ENCODE measurements at regions not wholly inside any gene's neighbourhood (a gene's known extent, or its start where the extent isn't known, plus 50 kb on each side); places are given as distances from the start of the nearest gene placed in this dataset.

- Mint-ChIP-seq H3K27me3 (ENCODE audit: low read depth) (peaks cover 68% of the 10 kb centered on the region), H3K9me3 (peaks cover 18% of the 10 kb centered on the region), H3K4me3 (no peak overlapping the region), H3K4me1 (peaks cover 11% of the 10 kb centered on the region), H3K36me3 (no peaks in the 10 kb centered on the region), H3K27ac (no peak overlapping the region)
- DNase-seq (ENCODE audit: low spot score) (no peak), ATAC-seq (no peak)
- ChIA-PET CTCF (no interaction called here), POLR2A (no interaction called here)
- TF ChIP-seq RELA (CRISPR knock-in tag; IDR thresholded peaks at IDR 0.05; ENCODE audit: borderline replicate concordance) (no peak), ZNF423 (CRISPR knock-in tag; IDR thresholded peaks at IDR 0.05) (no peak), OVOL2 (CRISPR knock-in tag; IDR thresholded peaks at IDR 0.05; ENCODE audit: borderline replicate concordance) (no peak), IRF1 (CRISPR knock-in tag; IDR thresholded peaks at IDR 0.05) (no peak), CBFB (CRISPR knock-in tag; IDR thresholded peaks at IDR 0.05; ENCODE audit: low read depth) (no peak), E2F5 (CRISPR knock-in tag; IDR thresholded peaks at IDR 0.05) (no peak), ZNF138 (CRISPR knock-in tag; conservative IDR thresholded peaks at IDR 0.05) (no peak), ZNF671 (CRISPR knock-in tag; IDR thresholded peaks at IDR 0.05) (no peak), MAX (CRISPR knock-in tag; IDR thresholded peaks at IDR 0.05) (no peak), FOXP4 (CRISPR knock-in tag; IDR thresholded peaks at IDR 0.05) (no peak), TEAD1 (CRISPR knock-in tag; IDR thresholded peaks at IDR 0.05) (no peak), ZSCAN18 (CRISPR knock-in tag; IDR thresholded peaks at IDR 0.05) (no peak), HMGA2 (CRISPR knock-in tag; IDR thresholded peaks at IDR 0.05) (no peak), ZBTB43 (CRISPR knock-in tag; IDR thresholded peaks at IDR 0.05) (no peak), ZNF219 (CRISPR knock-in tag; IDR thresholded peaks at IDR 0.05; ENCODE audit: borderline replicate concordance) (no peak), ZNF232 (CRISPR knock-in tag; IDR thresholded peaks at IDR 0.05) (no peak), ZNF281 (CRISPR knock-in tag; IDR thresholded peaks at IDR 0.05) (no peak), NR2C2 (CRISPR knock-in tag; IDR thresholded peaks at IDR 0.05) (no peak), GTF2I (CRISPR knock-in tag; conservative IDR thresholded peaks at IDR 0.05) (no peak)
Measured at GRCh38 chr1:60463146-60463545, 389.6 kb upstream of the C1orf87 start.
